Neuronal stem cell (in vitro differentiated cells): ENCODE measurements at regions not wholly inside any gene's neighbourhood (a gene's known extent, or its start where the extent isn't known, plus 50 kb on each side); places are given as distances from the start of the nearest gene placed in this dataset.

Source experiments
- DNase-seq: peaks from one replicate; pipeline ENCODE4 v3.0.0-alpha.2; 2013; ENCODE audit warnings: low spot score
- H2AFZ ChIP-seq: one replicate; pipeline ENCODE4 v1.6.1; 2013; ENCODE audit warnings: mild to moderate bottlenecking, low read length, inconsistent platforms
- H2AK5ac ChIP-seq: 2 replicates; pipeline ENCODE4 v1.6.1; 2013; ENCODE audit warnings: low read depth, mild to moderate bottlenecking, inconsistent platforms, low read length, moderate library complexity, mixed read lengths
- H2BK120ac ChIP-seq: 2 replicates; pipeline ENCODE4 v1.6.1; 2013; ENCODE audit warnings: low read depth, mild to moderate bottlenecking, inconsistent platforms, low read length, moderate library complexity, mixed read lengths
- H2BK12ac ChIP-seq: one replicate; pipeline ENCODE4 v1.6.1; 2013; ENCODE audit warnings: low read length, inconsistent platforms
- H2BK15ac ChIP-seq: 2 replicates; pipeline ENCODE4 v1.6.1; 2013; ENCODE audit warnings: mild to moderate bottlenecking, low read length, inconsistent platforms, mixed read lengths
- H2BK5ac ChIP-seq: one replicate; pipeline ENCODE4 v1.6.1; 2013; ENCODE audit warnings: inconsistent platforms, mild to moderate bottlenecking, low read length, moderate library complexity
- H3K14ac ChIP-seq: one replicate; pipeline ENCODE4 v1.6.1; 2013; ENCODE audit warnings: low read length, inconsistent platforms
- H3K18ac ChIP-seq: 2 replicates; pipeline ENCODE4 v1.6.1; 2013; ENCODE audit warnings: low read length, inconsistent platforms
- H3K23ac ChIP-seq: 2 replicates; pipeline ENCODE4 v1.6.1; 2013; ENCODE audit warnings: low read depth, mild to moderate bottlenecking, mixed read lengths, low read length, inconsistent platforms; ENCODE audit not compliant: poor library complexity
- H3K27ac ChIP-seq: replicated peaks from 3 replicates; pipeline ENCODE4 v1.5.1; 2013; ENCODE audit warnings: low read length, inconsistent platforms
- H3K27me3 ChIP-seq, 3 experiments: 2 replicates each; pipeline ENCODE4 v1.6.1; 2013; ENCODE audit warnings: low read length in 3 of 3, mild to moderate bottlenecking in 2 of 3, inconsistent platforms in 1 of 3, low read depth in 1 of 3, mixed read lengths in 1 of 3, moderate library complexity in 1 of 3; ENCODE audit not compliant: control insufficient read depth in 3 of 3, insufficient read depth in 3 of 3
- H3K36me3 ChIP-seq, 2 donors: replicated peaks in 1 of 2; 2 replicates each; pipeline ENCODE4 v1.6.1; 2013; ENCODE audit warnings: low read length in 2 of 2; ENCODE audit not compliant: control insufficient read depth in 2 of 2, insufficient read depth in 2 of 2
- H3K4ac ChIP-seq: 2 replicates; pipeline ENCODE4 v1.6.1; 2013; ENCODE audit warnings: inconsistent platforms, mild to moderate bottlenecking, low read length, moderate library complexity
- H3K4me1 ChIP-seq, 2 donors: 1 replicate in 1 of 2; 2 replicates in 1 of 2; pipeline ENCODE4 v1.6.1; 2013; ENCODE audit warnings: low read length in 2 of 2, low read depth in 1 of 2; ENCODE audit not compliant: control insufficient read depth in 2 of 2, insufficient read depth in 1 of 2
- H3K4me2 ChIP-seq: one replicate; pipeline ENCODE4 v1.6.1; 2013; ENCODE audit warnings: mild to moderate bottlenecking, low read length, inconsistent platforms; ENCODE audit not compliant: insufficient read depth, poor library complexity, severe bottlenecking
- H3K4me3 ChIP-seq, 2 donors: 2 replicates each; pipeline ENCODE4 v1.5.1; 2013; ENCODE audit warnings: low read length in 2 of 2, mild to moderate bottlenecking in 2 of 2, inconsistent platforms in 1 of 2, moderate library complexity in 1 of 2
- H3K79me1 ChIP-seq: one replicate; pipeline ENCODE4 v1.6.1; 2013; ENCODE audit warnings: low read depth, mild to moderate bottlenecking, inconsistent platforms, low read length, moderate library complexity
- H3K9ac ChIP-seq: one replicate; pipeline ENCODE4 v1.6.1; 2013; ENCODE audit warnings: mild to moderate bottlenecking, low read depth, low read length, inconsistent platforms; ENCODE audit not compliant: poor library complexity
- H3K9me3 ChIP-seq, 2 donors: replicated peaks in 1 of 2; 2 replicates each; pipeline versions ENCODE3 to v1.6.1; 2013; ENCODE audit warnings: low read length in 2 of 2, mild to moderate bottlenecking in 2 of 2, inconsistent platforms in 1 of 2, low read depth in 1 of 2, mixed read lengths in 1 of 2, moderate library complexity in 1 of 2; ENCODE audit not compliant: control insufficient read depth in 2 of 2, insufficient read depth in 1 of 2
- H4K8ac ChIP-seq: one replicate; pipeline ENCODE4 v1.6.1; 2013; ENCODE audit warnings: low read depth, mild to moderate bottlenecking, inconsistent platforms, low read length, moderate library complexity
- H4K91ac ChIP-seq: one replicate; pipeline ENCODE4 v1.6.1; 2013; ENCODE audit warnings: low read length, low read depth, mild to moderate bottlenecking, inconsistent platforms; ENCODE audit not compliant: poor library complexity
- WGBS, 2 donors: extraction: QIAGEN DNeasy Blood & Tissue Kit; methylation state at CpG; one replicate each; pipeline ENCODE4 v1.1.7; 2013; ENCODE audit warnings: missing lambda C conversion rate in 2 of 2, mixed read lengths in 1 of 2; ENCODE audit not compliant: insufficient read length in 2 of 2, insufficient replicate concordance in 1 of 2; ENCODE audit errors: extremely low coverage in 2 of 2; 5-methylcytosine and 5-hydroxymethylcytosine counted together

GRCh38 chr2:5897249-5897648 is 205.1 kb downstream of the SOX11 start:
- Histone ChIP-seq H4K91ac (no peak overlapping the region), H3K27me3 (no peaks in the 10 kb centered on the region), H2BK15ac (no peak overlapping the region), H3K9ac (no peak overlapping the region), H3K14ac (no peak overlapping the region), H3K4me3 (no peak overlapping the region), H3K4me2 (no peak overlapping the region), H3K4me1 (no peaks in the 10 kb centered on the region), H3K18ac (no peak overlapping the region), H3K36me3 (no peaks in the 10 kb centered on the region), H2AFZ (no peak overlapping the region), H3K27ac (no peak overlapping the region), H3K4ac (no peak overlapping the region), H2BK12ac (no peak overlapping the region), H2BK120ac (no peak overlapping the region), H3K9me3 (no peaks in the 10 kb centered on the region), H3K23ac (no peak overlapping the region), H2AK5ac (no peak overlapping the region), H4K8ac (no peak overlapping the region), H3K79me1 (no peaks in the 10 kb centered on the region), H2BK5ac (no peak overlapping the region)
- DNase-seq, result no peak
- no CpG with 5 or more reads among the region's 5 CpGs for WGBS, 2 donors

DNA sequence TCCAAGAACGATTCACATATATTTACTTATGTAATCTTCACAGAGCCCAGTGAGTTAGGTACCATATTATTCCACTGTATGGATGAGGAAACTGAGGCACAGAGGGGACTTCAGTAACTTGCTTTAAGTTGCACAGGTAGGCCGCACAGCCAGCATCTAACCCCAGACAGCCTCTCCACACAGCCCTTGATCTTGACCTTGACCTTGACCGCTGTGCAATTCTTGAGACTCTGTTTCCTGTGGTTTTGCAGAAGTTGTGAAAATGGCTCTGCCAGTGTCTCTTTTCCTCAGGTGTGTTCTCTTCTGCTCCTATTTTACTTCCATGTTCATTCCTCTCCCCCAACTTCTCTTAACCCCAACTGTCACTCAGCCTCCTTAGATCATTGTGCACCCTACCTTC is 206.5 kb downstream of the SOX11 start:
- no peak overlapping the region for H2BK120ac ChIP-seq
- H3K9me3 ChIP-seq, result no peaks in the 10 kb centered on the region
- no peak overlapping the region for H4K8ac ChIP-seq
- H2AFZ ChIP-seq, result no peak overlapping the region
- no peaks in the 10 kb centered on the region for H3K79me1 ChIP-seq
- no peak overlapping the region for H3K23ac ChIP-seq
- no peaks in the 10 kb centered on the region for H3K4me1 ChIP-seq
- H2BK12ac ChIP-seq, result no peak overlapping the region
- H3K36me3 ChIP-seq, result no peaks in the 10 kb centered on the region
- H3K14ac ChIP-seq, result no peak overlapping the region
- H3K18ac ChIP-seq, result no peak overlapping the region
- H2AK5ac ChIP-seq, result no peak overlapping the region
- WGBS, 2 donors, result no CpG with 5 or more reads among the region's 3 CpGs
- H3K27ac ChIP-seq, result no peak overlapping the region
- no peak overlapping the region for H3K9ac ChIP-seq
- H3K27me3 ChIP-seq, result no peaks in the 10 kb centered on the region
- H3K4ac ChIP-seq, result no peak overlapping the region
- no peak overlapping the region for H3K4me2 ChIP-seq
- no peak overlapping the region for H2BK15ac ChIP-seq
- no peak overlapping the region for H4K91ac ChIP-seq
- no peak for DNase-seq
- H2BK5ac ChIP-seq, result no peak overlapping the region
- no peak overlapping the region for H3K4me3 ChIP-seq

- no peak overlapping the region for H3K18ac ChIP-seq
- H3K36me3 ChIP-seq, result no peaks in the 10 kb centered on the region
- H3K14ac ChIP-seq, result no peak overlapping the region
- H2AFZ ChIP-seq, result no peak overlapping the region
- no peak overlapping the region for H3K9ac ChIP-seq
- H3K4ac ChIP-seq, result no peak overlapping the region
- no peak overlapping the region for H2BK15ac ChIP-seq
- no peaks in the 10 kb centered on the region for H3K9me3 ChIP-seq
- H3K4me3 ChIP-seq, result no peak overlapping the region
- no peak for DNase-seq
- no peak overlapping the region for H3K4me2 ChIP-seq
- no peak overlapping the region for H2BK120ac ChIP-seq
- H2BK12ac ChIP-seq, result no peak overlapping the region
- no peak overlapping the region for H4K8ac ChIP-seq
- no peak overlapping the region for H4K91ac ChIP-seq
- H2AK5ac ChIP-seq, result no peak overlapping the region
- no peak overlapping the region for H3K23ac ChIP-seq
- no peak overlapping the region for H2BK5ac ChIP-seq
- H3K79me1 ChIP-seq, result no peaks in the 10 kb centered on the region
- H3K4me1 ChIP-seq, result no peaks in the 10 kb centered on the region
- no CpG with 5 or more reads among the region's 2 CpGs for WGBS, 2 donors
- H3K27me3 ChIP-seq, result no peaks in the 10 kb centered on the region
- no peak overlapping the region for H3K27ac ChIP-seq
Observed at GRCh38 chr2:5905661-5906060, 213.5 kb downstream of the SOX11 start.

- H2BK12ac ChIP-seq, result no peak overlapping the region
- H3K36me3 ChIP-seq, result no peaks in the 10 kb centered on the region
- H3K9ac ChIP-seq, result no peak overlapping the region
- no peaks in the 10 kb centered on the region for H3K9me3 ChIP-seq
- H2BK15ac ChIP-seq, result no peak overlapping the region
- H2BK5ac ChIP-seq, result no peak overlapping the region
- H2AK5ac ChIP-seq, result no peak overlapping the region
- no peak for DNase-seq
- H3K27me3 ChIP-seq, result no peaks in the 10 kb centered on the region
- no peak overlapping the region for H3K4me3 ChIP-seq
- WGBS, 2 donors, result no CpG with 5 or more reads among the region's 2 CpGs
- no peak overlapping the region for H3K4me2 ChIP-seq
- no peak overlapping the region for H3K27ac ChIP-seq
- H3K4me1 ChIP-seq, result no peaks in the 10 kb centered on the region
- no peak overlapping the region for H3K4ac ChIP-seq
- H2BK120ac ChIP-seq, result no peak overlapping the region
- no peak overlapping the region for H2AFZ ChIP-seq
- no peak overlapping the region for H4K91ac ChIP-seq
- no peak overlapping the region for H3K18ac ChIP-seq
- no peak overlapping the region for H3K14ac ChIP-seq
- no peaks in the 10 kb centered on the region for H3K79me1 ChIP-seq
- H4K8ac ChIP-seq, result no peak overlapping the region
- H3K23ac ChIP-seq, result no peak overlapping the region
Observed at GRCh38 chr2:5908071-5908470, 215.9 kb downstream of the SOX11 start.
